MM.1S (cell line): ENCODE measurements at regions not wholly inside any gene's neighbourhood (a gene's known extent, or its start where the extent isn't known, plus 50 kb on each side); places are given as distances from the start of the nearest gene placed in this dataset.

Source experiments
- CTCF ChIP-seq: fragments of 300-600 bp; sonication (generic); IDR thresholded peaks from 2 replicates; pipeline ENCODE4 v1.5.1; 2016; ENCODE audit warnings: antibody characterized with exemption, low read length, mixed read lengths
- EZH2 ChIP-seq: fragments of 300-600 bp; sonication (generic); optimal IDR thresholded peaks from 2 replicates; pipeline ENCODE3; 2017; ENCODE audit warnings: low read depth, mild to moderate bottlenecking, antibody characterized with exemption, low read length, mixed read lengths
- EZH2phosphoT487 ChIP-seq: fragments of 300-600 bp; sonication (generic); IDR thresholded peaks from 2 replicates; pipeline ENCODE4 v1.6.1; 2018; ENCODE audit warnings: antibody characterized with exemption, low read length

- TF ChIP-seq CTCF, result no peak
- TF ChIP-seq EZH2phosphoT487, result no peak
- TF ChIP-seq EZH2, result no peak
Measured at GRCh38 chr9:24257726-24258125, 288.0 kb downstream of the IZUMO3 start.
